H9 (cell line): ENCODE measurements at regions not wholly inside any gene's neighbourhood (a gene's known extent, or its start where the extent isn't known, plus 50 kb on each side); places are given as distances from the start of the nearest gene placed in this dataset.

Experiments used
- DNase-seq: peaks from one replicate; pipeline ENCODE4 v3.0.0-alpha.2; 2017
- H2AFZ ChIP-seq: one replicate; pipeline ENCODE4 v1.6.1; 2013; ENCODE audit warnings: mild to moderate bottlenecking, low read length, control low read depth, moderate library complexity
- H2AK5ac ChIP-seq: 2 replicates; pipeline ENCODE4 v1.6.1; 2013; ENCODE audit warnings: low read length, control low read depth, mixed read lengths; ENCODE audit not compliant: insufficient read length
- H2BK120ac ChIP-seq: one replicate; pipeline ENCODE4 v1.6.1; 2013; ENCODE audit warnings: low read depth, mild to moderate bottlenecking, low read length, control low read depth, inconsistent platforms; ENCODE audit not compliant: poor library complexity, severe bottlenecking
- H2BK12ac ChIP-seq: 2 replicates; pipeline ENCODE4 v1.6.1; 2013; ENCODE audit warnings: low read length, control low read depth, mixed read lengths, low read depth; ENCODE audit not compliant: insufficient read length
- H2BK15ac ChIP-seq: 2 replicates; pipeline ENCODE4 v1.6.1; 2013; ENCODE audit warnings: low read depth, low read length, control low read depth
- H2BK20ac ChIP-seq: one replicate; pipeline ENCODE4 v1.6.1; 2013; ENCODE audit warnings: low read depth, mild to moderate bottlenecking, low read length, control low read depth, inconsistent platforms; ENCODE audit not compliant: poor library complexity, severe bottlenecking
- H2BK5ac ChIP-seq: 2 replicates; pipeline ENCODE4 v1.6.1; 2013; ENCODE audit warnings: low read length, control low read depth, mixed read lengths; ENCODE audit not compliant: insufficient read length
- H3K14ac ChIP-seq: 2 replicates; pipeline ENCODE4 v1.6.1; 2013; ENCODE audit warnings: low read length, control low read depth; ENCODE audit not compliant: insufficient read depth
- H3K18ac ChIP-seq: 2 replicates; pipeline ENCODE4 v1.6.1; 2013; ENCODE audit warnings: low read depth, mild to moderate bottlenecking, mixed read lengths, low read length, control low read depth; ENCODE audit not compliant: insufficient read length
- H3K23ac ChIP-seq: 2 replicates; pipeline ENCODE4 v1.6.1; 2013; ENCODE audit warnings: low read length, control low read depth, mixed read lengths, low read depth; ENCODE audit not compliant: insufficient read length
- H3K23me2 ChIP-seq: 2 replicates; pipeline ENCODE4 v1.6.1; 2013; ENCODE audit warnings: low read depth, mild to moderate bottlenecking, mixed read lengths, low read length, control low read depth; ENCODE audit not compliant: insufficient read length, poor library complexity, severe bottlenecking
- H3K27ac ChIP-seq: 2 replicates; pipeline ENCODE4 v1.5.1; 2013; ENCODE audit warnings: low read length, control low read depth, mixed read lengths, low read depth; ENCODE audit not compliant: insufficient read length
- H3K27me3 ChIP-seq: 2 replicates; pipeline ENCODE4 v1.6.1; 2013; ENCODE audit warnings: low read length, control low read depth, inconsistent platforms; ENCODE audit not compliant: insufficient read depth
- H3K4ac ChIP-seq: 2 replicates; pipeline ENCODE4 v1.6.1; 2013; ENCODE audit warnings: low read depth, mild to moderate bottlenecking, control low read depth, inconsistent platforms, low read length, moderate library complexity
- H3K4me1 ChIP-seq: 2 replicates; pipeline ENCODE4 v1.6.1; 2013; ENCODE audit warnings: low read length, control low read depth, inconsistent platforms; ENCODE audit not compliant: insufficient read depth
- H3K4me2 ChIP-seq: 2 replicates; pipeline ENCODE4 v1.6.1; 2013; ENCODE audit warnings: low read length, control low read depth, mixed read lengths; ENCODE audit not compliant: insufficient read length, insufficient read depth
- H3K56ac ChIP-seq: 2 replicates; pipeline ENCODE4 v1.6.1; 2013; ENCODE audit warnings: low read depth, mild to moderate bottlenecking, mixed read lengths, low read length, control low read depth; ENCODE audit not compliant: insufficient read length
- H3K79me1 ChIP-seq: 2 replicates; pipeline ENCODE4 v1.6.1; 2013; ENCODE audit warnings: low read depth, mild to moderate bottlenecking, moderate library complexity, low read length, control low read depth, inconsistent platforms; ENCODE audit not compliant: insufficient read depth, poor library complexity, severe bottlenecking
- H3K79me2 ChIP-seq: 2 replicates; pipeline ENCODE4 v1.6.1; 2013; ENCODE audit warnings: low read length, control low read depth, inconsistent platforms; ENCODE audit not compliant: insufficient read depth
- H3K9ac ChIP-seq: 2 replicates; pipeline ENCODE4 v1.6.1; 2013; ENCODE audit warnings: low read length, control low read depth, mixed read lengths; ENCODE audit not compliant: insufficient read length; ENCODE audit errors: extremely low read depth
- H3K9me3 ChIP-seq: one replicate; pipeline ENCODE4 v1.6.1; 2013; ENCODE audit warnings: low read depth, low read length, inconsistent platforms; ENCODE audit not compliant: control insufficient read depth
- H3T11ph ChIP-seq: one replicate; pipeline ENCODE4 v1.6.1; 2013; ENCODE audit warnings: mild to moderate bottlenecking, low read length, control low read depth, inconsistent platforms
- H4K20me1 ChIP-seq: one replicate; pipeline ENCODE4 v1.6.1; 2013; ENCODE audit not compliant: control insufficient read depth, insufficient read length, insufficient read depth
- H4K5ac ChIP-seq: 2 replicates; pipeline ENCODE4 v1.6.1; 2013; ENCODE audit warnings: low read depth, mild to moderate bottlenecking, mixed read lengths, low read length, control low read depth; ENCODE audit not compliant: insufficient read length
- H4K8ac ChIP-seq: replicated peaks from 2 replicates; pipeline ENCODE4 v1.6.1; 2013; ENCODE audit warnings: low read length, control low read depth, mixed read lengths, low read depth; ENCODE audit not compliant: insufficient read length
- H4K91ac ChIP-seq: 2 replicates; pipeline ENCODE4 v1.6.1; 2013; ENCODE audit warnings: low read depth, mild to moderate bottlenecking, moderate library complexity, mixed read lengths, low read length, control low read depth; ENCODE audit not compliant: insufficient read length
- H3K27ac Mint-ChIP-seq, 3 experiments: 2 replicates in 2 of 3; 3 replicates in 1 of 3; pipeline ENCODE4 v1.8.0; 2020 to 2021; ENCODE audit warnings: mixed read lengths in 3 of 3, mild to moderate bottlenecking in 1 of 3, moderate library complexity in 1 of 3
- H3K27me3 Mint-ChIP-seq: 2 replicates; pipeline ENCODE4 v1.8.0; 2021; ENCODE audit warnings: low read depth, mild to moderate bottlenecking, moderate library complexity, mixed read lengths
- H3K36me3 Mint-ChIP-seq, 3 experiments: 2 replicates in 2 of 3; 3 replicates in 1 of 3; pipeline ENCODE4 v1.8.0; 2020 to 2021; ENCODE audit warnings: low read depth in 3 of 3, mixed read lengths in 3 of 3; ENCODE audit not compliant: insufficient read depth in 1 of 3
- H3K4me1 Mint-ChIP-seq, 2 experiments: 2 replicates each; pipeline ENCODE4 v1.8.0; 2020; ENCODE audit warnings: mixed read lengths in 2 of 2
- H3K4me3 Mint-ChIP-seq, 2 experiments: 2 replicates in 1 of 2; 3 replicates in 1 of 2; pipeline ENCODE4 v1.8.0; 2020 to 2021; ENCODE audit warnings: mild to moderate bottlenecking in 2 of 2, mixed read lengths in 2 of 2, moderate library complexity in 1 of 2
- H3K9me3 Mint-ChIP-seq, 2 experiments: 2 replicates in 1 of 2; 3 replicates in 1 of 2; pipeline ENCODE4 v1.8.0; 2020; ENCODE audit warnings: mild to moderate bottlenecking in 2 of 2, mixed read lengths in 2 of 2, moderate library complexity in 1 of 2
- CTCF ChIP-seq: fragments of 200-600 bp; sonication (generic); conservative IDR thresholded peaks from 3 replicates; pipeline ENCODE4 v1.8.0; 2021; ENCODE audit warnings: antibody characterized with exemption, mild to moderate bottlenecking
- WGBS: extraction: QIAGEN DNeasy Blood & Tissue Kit; methylation state at CpG from one replicate; pipeline ENCODE4 v1.1.7; 2013; ENCODE audit warnings: missing lambda C conversion rate, low lambda C conversion rate, mixed read lengths; ENCODE audit not compliant: insufficient read length; ENCODE audit errors: extremely low coverage; 5-methylcytosine and 5-hydroxymethylcytosine counted together

- peaks cover 39% of the 10 kb centered on the region for H3K27me3 Mint-ChIP-seq
- H3K18ac ChIP-seq = no peak overlapping the region
Measured at GRCh38 chr15:97652041-97652440, 308.5 kb upstream of the ARRDC4 start.

More at GRCh38 chr15:97652041-97652440, 308.5 kb upstream of the ARRDC4 start:
- Histone ChIP-seq H4K8ac (no peak overlapping the region), H3T11ph (no peak overlapping the region), H3K79me2 (no peaks in the 10 kb centered on the region), H3K56ac (no peak overlapping the region), H3K14ac (no peak overlapping the region), H3K4me2 (no peak overlapping the region), H3K4me1 (peaks cover 2% of the 10 kb centered on the region; the same call in 1 of the 2 replicates), H3K4ac (no peak overlapping the region), H2BK120ac (no peak overlapping the region), H3K23me2 (no peaks in the 10 kb centered on the region), H3K79me1 (no peaks in the 10 kb centered on the region), H3K23ac (no peak overlapping the region), H2AK5ac (no peak overlapping the region), H3K9ac (no peak overlapping the region), H3K27me3 (peaks cover 9% of the 10 kb centered on the region), H2BK20ac (no peak overlapping the region), H4K5ac (no peak overlapping the region), H4K91ac (no peak overlapping the region), H2BK5ac (no peak overlapping the region), H3K27ac (no peak overlapping the region), H2BK15ac (no peak overlapping the region), H4K20me1 (no peaks in the 10 kb centered on the region), H3K9me3 (no peaks in the 10 kb centered on the region), H2AFZ (no peak overlapping the region), H2BK12ac (no peak overlapping the region)
- whole genome bisulfite sequencing = no CpG with 5 or more reads among the region's 3 CpGs
- Mint-ChIP-seq H3K27ac (no peak overlapping the region), H3K4me3 (peak overlapping the region; percentile 60 to 82; a peak in 4 of 5 replicates), H3K4me1 (peaks cover 21 to 22% of the 10 kb centered on the region in 2 experiments), H3K36me3 (no peaks in the 10 kb centered on the region), H3K9me3 (no peaks in the 10 kb centered on the region)
- DNase-seq = no peak
- no peak for TF ChIP-seq CTCF
